ENCODE measurements at regions not wholly inside any gene's neighbourhood (a gene's known extent, or its start where the extent isn't known, plus 50 kb on each side); places are given as distances from the start of the nearest gene placed in this dataset.

DNA sequence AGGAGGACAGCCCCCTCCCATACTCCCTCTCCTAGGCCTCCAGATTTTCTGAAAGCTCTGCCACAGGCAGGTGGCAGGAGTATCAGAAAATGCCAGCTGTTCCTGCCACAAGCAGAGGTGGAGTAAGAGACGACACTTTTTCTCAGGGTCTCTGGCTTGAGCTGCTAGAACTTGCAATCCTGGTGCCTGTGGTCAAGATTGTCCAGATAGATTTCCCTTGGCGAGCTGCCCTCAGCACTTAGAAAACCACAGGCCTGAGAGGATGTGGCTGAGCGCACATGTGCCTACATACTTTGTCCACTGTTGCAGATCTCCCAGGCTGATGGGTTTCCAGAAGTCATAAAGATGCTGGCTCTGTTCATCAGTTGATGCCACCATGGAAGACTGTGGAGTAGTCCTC lies 65.7 kb upstream of the NAV2 start:
- no peaks in the 10 kb centered on the region for H3K4me1 ChIP-seq
- H3K9me3 ChIP-seq: no peaks in the 10 kb centered on the region
- intact Hi-C loops (cut with DNase I; ENCODE audit: low total_unique reads): no loop called here
- no peaks in the 10 kb centered on the region for H3K27me3 ChIP-seq
- H3K4me3 ChIP-seq: no peak overlapping the region
- TF ChIP-seq, protein P1, sequence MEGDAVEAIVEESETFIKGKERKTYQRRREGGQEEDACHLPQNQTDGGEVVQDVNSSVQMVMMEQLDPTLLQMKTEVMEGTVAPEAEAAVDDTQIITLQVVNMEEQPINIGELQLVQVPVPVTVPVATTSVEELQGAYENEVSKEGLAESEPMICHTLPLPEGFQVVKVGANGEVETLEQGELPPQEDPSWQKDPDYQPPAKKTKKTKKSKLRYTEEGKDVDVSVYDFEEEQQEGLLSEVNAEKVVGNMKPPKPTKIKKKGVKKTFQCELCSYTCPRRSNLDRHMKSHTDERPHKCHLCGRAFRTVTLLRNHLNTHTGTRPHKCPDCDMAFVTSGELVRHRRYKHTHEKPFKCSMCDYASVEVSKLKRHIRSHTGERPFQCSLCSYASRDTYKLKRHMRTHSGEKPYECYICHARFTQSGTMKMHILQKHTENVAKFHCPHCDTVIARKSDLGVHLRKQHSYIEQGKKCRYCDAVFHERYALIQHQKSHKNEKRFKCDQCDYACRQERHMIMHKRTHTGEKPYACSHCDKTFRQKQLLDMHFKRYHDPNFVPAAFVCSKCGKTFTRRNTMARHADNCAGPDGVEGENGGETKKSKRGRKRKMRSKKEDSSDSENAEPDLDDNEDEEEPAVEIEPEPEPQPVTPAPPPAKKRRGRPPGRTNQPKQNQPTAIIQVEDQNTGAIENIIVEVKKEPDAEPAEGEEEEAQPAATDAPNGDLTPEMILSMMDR (IDR thresholded peaks at IDR 0.05): no peak
- peak overlapping the region in 1 of 2 donors; percentile 52 for H3K27ac ChIP-seq
- H3K36me3 ChIP-seq: no peaks in the 10 kb centered on the region
- DNase-seq (ENCODE audit: low spot score in 2 of 2): peak in 1 of 2 donors; percentile 74

DNA sequence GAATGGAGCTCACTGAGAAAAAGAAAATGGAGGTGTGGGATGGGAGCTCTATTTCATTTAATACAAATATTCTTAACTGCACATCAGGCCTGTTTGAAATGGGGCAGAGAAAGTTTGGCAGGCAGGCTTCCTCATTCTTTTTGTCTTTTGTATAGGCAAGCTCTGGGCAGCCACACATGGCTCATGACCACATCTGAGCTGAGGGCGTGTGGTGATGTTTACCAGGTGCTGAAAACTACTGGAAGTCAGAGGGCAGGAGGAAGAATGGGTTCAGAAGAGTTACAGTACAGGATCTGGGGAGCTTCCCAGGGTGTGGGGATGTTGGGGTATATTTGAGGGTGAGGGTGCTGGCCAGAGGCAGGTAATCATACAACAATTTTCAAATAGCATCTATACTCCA lies 66.3 kb upstream of the NAV2 start:
- Histone ChIP-seq H3K36me3 (no peaks in the 10 kb centered on the region), H3K9me3 (no peaks in the 10 kb centered on the region), H3K4me3 (no peak overlapping the region), H3K4me1 (no peaks in the 10 kb centered on the region), H3K27me3 (no peaks in the 10 kb centered on the region), H3K27ac (peak overlapping the region in 1 of 2 donors; percentile 52)
- intact Hi-C loops (cut with DNase I; ENCODE audit: low total_unique reads): no loop called here
- DNase-seq (ENCODE audit: low spot score in 2 of 2): peak in 1 of 2 donors; percentile 61
- TF ChIP-seq POLR2A (IDR thresholded peaks at IDR 0.05) (no peak), POLR2AphosphoS5 (IDR thresholded peaks at IDR 0.05) (no peak)
- TF ChIP-seq, protein P1 (IDR thresholded peaks at IDR 0.05): no peak

DNA sequence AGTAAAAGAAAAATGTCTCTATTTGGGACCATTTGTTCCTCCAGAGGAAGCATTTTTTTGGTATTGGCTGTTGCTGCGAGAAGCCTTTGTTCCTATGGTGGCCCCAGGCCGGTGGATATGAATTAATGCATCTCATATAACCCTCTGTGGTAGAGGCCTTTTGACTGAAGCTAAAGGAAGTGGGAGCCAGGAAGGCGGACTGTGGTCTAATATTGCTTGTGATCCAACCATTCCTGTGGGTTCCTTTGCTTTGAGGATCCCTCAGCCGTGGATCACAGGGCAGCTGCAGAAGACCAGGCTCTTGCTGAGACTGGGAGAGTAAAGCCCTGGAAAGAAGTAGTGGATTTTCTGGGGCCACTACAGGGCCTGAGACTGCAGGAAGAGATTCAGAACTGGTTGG lies 68.3 kb upstream of the NAV2 start:
- TF ChIP-seq POLR2A (IDR thresholded peaks at IDR 0.05): no peak
- TF ChIP-seq, protein P1 (IDR thresholded peaks at IDR 0.05): no peak
- no peak for TF ChIP-seq POLR2AphosphoS5 (IDR thresholded peaks at IDR 0.05)
- no peak overlapping the region for H3K4me3 ChIP-seq
- no peaks in the 10 kb centered on the region for H3K9me3 ChIP-seq
- H3K4me1 ChIP-seq: no peaks in the 10 kb centered on the region
- no peak for DNase-seq (ENCODE audit: low spot score in 2 of 2)
- H3K27me3 ChIP-seq: no peaks in the 10 kb centered on the region
- H3K27ac ChIP-seq: no peak overlapping the region
- no peaks in the 10 kb centered on the region for H3K36me3 ChIP-seq
- intact Hi-C loops (cut with DNase I; ENCODE audit: low total_unique reads): no loop called here

DNA sequence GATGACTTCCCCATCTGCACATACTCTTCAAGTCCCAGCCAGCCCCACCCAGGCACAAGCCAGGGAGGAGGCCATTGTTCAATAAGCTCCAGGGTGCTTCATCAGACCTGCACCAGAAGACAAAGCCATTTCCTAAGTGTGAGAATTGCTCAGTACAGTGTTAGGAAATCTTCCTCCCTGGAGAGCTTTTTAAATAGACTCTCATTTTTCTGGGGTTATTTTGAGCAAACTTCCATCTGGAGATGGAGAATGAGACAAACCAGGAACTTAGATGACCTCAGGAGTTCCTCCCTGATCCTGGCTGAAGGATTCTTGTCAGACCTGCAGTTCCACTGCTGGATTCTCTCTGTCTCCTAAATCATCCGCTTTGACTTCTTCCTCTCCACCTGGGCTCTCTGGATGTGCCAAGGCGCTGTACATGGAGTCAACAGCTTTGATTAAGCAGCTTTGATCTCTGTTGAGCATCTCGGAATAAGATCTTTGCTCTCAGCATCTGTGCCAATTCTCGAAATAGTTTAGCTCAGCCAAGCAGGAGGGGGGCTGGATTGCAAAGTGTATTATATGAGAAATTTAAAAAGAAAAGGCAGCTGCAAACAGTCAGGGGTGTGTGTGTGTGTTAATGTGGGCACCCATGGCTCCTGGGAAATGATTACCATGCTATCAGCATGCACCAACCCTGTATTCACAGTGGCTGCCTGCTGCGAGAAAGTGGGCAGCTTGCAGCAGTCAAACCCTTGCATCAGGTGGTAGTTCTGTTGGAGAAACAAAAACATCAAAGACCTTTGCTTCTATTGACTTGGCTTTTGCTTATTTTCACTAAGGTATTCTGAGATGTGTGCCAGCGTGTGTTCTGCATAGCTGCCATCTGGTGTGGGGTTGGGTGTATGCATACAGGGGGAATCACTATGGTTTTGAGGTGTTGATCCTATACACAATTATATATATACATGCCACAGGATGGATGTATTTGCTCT lies 70.2 kb upstream of the NAV2 start:
- DNase-seq (ENCODE audit: low spot score in 2 of 2): no peak
- H3K27me3 ChIP-seq: no peaks in the 10 kb centered on the region
- H3K9me3 ChIP-seq: no peaks in the 10 kb centered on the region
- no peaks in the 10 kb centered on the region for H3K36me3 ChIP-seq
- H3K4me3 ChIP-seq: no peak overlapping the region
- intact Hi-C loops (cut with DNase I; ENCODE audit: low total_unique reads): no loop called here
- no peak for TF ChIP-seq POLR2A (IDR thresholded peaks at IDR 0.05)
- TF ChIP-seq, protein P1 (IDR thresholded peaks at IDR 0.05): no peak
- no peak for TF ChIP-seq POLR2AphosphoS5 (IDR thresholded peaks at IDR 0.05)
- no peaks in the 10 kb centered on the region for H3K4me1 ChIP-seq
- H3K27ac ChIP-seq: no peak overlapping the region

DNA sequence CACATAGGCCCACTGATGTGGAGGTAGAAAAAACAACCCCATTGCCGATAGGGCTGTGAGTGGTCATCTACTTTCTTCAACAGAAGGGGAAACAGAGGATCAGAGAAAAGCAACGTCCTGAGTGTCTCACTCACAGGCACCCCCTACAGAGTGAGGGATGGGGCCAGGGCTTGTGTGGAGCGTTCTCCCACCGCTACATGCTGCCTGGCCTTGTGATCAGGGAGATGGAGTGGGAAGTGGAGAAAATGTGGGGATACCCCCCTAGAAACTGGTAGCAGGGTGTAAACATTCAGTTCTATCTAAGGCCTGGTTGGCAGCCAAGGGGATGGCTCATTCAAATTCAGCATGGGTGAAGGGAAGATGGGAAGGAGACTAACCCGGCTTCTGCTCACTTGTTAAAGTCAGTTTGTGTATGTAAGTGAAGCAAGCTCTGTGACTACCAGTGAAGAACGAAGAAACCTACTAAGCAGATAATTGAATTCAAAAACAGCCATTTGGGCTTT lies 73.0 kb upstream of the NAV2 start:
- no peaks in the 10 kb centered on the region for H3K27me3 ChIP-seq
- no peak overlapping the region for H3K4me3 ChIP-seq
- no peak overlapping the region for H3K27ac ChIP-seq
- peaks cover 0 to 7% of the 10 kb centered on the region in 2 donors for H3K9me3 ChIP-seq
- DNase-seq (ENCODE audit: low spot score in 2 of 2): no peak
- TF ChIP-seq POLR2AphosphoS5 (IDR thresholded peaks at IDR 0.05) (no peak), POLR2A (IDR thresholded peaks at IDR 0.05) (no peak)
- TF ChIP-seq, protein P1 (IDR thresholded peaks at IDR 0.05): no peak
- H3K36me3 ChIP-seq: no peaks in the 10 kb centered on the region
- intact Hi-C loops (cut with DNase I; ENCODE audit: low total_unique reads): no loop called here
- no peaks in the 10 kb centered on the region for H3K4me1 ChIP-seq

Data from breast epithelium (tissue), 4 donors.